ENCODE measurements at regions not wholly inside any gene's neighbourhood (a gene's known extent, or its start where the extent isn't known, plus 50 kb on each side); places are given as distances from the start of the nearest gene placed in this dataset.

DNA sequence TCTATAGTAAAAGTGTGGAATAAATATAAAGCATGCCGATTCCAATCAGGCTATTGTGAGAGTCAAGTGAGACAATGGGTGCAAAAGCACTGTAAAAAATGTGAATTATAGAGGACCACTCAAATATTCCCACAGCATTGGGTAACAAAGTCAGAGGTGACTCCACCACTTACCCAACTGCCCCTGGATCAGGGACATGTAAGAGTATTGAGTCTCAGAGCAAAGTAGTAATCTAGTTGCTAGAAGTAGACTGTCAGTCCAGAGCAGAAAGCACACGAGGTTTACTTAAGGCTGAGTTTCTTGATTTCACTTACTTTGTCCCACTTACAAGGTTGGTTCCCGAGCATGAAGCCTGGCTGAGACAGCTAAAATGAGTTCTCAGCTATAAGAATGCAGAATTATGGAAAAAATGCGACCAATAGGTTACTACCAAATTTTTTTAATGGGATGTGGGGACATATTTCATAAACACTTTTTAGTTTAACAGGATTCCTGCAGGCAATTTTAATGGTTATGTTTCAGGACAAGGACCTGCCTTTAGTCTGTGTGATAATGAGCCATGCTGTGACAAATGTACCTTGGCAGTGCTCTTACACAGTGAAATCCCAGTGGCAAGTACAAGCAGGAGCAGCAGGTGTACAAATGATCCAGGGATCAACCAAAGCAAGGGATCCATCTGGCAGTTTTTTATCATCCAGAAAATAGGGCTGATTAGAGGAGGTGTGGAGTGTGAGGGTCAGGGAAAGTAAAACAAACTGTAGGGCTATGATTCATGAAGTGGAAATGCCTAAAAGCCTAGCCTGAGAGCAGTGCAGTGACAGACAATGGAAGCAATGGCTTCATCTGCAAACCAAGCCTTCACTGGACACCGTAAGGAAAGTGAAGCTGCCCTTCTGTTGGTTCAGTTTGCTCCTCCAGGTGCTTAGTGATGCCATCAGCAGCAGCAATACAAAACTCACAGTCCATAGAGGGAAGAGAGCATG, 156.2 kb upstream of the SPAG17 start:
- Histone ChIP-seq H3K36me3 (no peaks in the 10 kb centered on the region), H3K9me3 (no peaks in the 10 kb centered on the region), H3K27me3 (no peaks in the 10 kb centered on the region), H3K4me3 (no peak overlapping the region), H3K27ac (peak overlapping the region in 2 of 4 donors; percentile 28 to 33), H3K4me1 (peaks cover 0 to 64% (median 22%) of the 10 kb centered on the region in 3 donors)
- DNase-seq, result no peak
- TF ChIP-seq, protein P1, sequence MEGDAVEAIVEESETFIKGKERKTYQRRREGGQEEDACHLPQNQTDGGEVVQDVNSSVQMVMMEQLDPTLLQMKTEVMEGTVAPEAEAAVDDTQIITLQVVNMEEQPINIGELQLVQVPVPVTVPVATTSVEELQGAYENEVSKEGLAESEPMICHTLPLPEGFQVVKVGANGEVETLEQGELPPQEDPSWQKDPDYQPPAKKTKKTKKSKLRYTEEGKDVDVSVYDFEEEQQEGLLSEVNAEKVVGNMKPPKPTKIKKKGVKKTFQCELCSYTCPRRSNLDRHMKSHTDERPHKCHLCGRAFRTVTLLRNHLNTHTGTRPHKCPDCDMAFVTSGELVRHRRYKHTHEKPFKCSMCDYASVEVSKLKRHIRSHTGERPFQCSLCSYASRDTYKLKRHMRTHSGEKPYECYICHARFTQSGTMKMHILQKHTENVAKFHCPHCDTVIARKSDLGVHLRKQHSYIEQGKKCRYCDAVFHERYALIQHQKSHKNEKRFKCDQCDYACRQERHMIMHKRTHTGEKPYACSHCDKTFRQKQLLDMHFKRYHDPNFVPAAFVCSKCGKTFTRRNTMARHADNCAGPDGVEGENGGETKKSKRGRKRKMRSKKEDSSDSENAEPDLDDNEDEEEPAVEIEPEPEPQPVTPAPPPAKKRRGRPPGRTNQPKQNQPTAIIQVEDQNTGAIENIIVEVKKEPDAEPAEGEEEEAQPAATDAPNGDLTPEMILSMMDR (IDR thresholded peaks at IDR 0.05), result no peak
- no peak for TF ChIP-seq POLR2A (IDR thresholded peaks at IDR 0.05)
- 45 to 48% methylated on average over 5 of the region's 5 CpGs for WGBS, 2 donors
- intact Hi-C loops (cut with DNase I), result no loop called here

DNA sequence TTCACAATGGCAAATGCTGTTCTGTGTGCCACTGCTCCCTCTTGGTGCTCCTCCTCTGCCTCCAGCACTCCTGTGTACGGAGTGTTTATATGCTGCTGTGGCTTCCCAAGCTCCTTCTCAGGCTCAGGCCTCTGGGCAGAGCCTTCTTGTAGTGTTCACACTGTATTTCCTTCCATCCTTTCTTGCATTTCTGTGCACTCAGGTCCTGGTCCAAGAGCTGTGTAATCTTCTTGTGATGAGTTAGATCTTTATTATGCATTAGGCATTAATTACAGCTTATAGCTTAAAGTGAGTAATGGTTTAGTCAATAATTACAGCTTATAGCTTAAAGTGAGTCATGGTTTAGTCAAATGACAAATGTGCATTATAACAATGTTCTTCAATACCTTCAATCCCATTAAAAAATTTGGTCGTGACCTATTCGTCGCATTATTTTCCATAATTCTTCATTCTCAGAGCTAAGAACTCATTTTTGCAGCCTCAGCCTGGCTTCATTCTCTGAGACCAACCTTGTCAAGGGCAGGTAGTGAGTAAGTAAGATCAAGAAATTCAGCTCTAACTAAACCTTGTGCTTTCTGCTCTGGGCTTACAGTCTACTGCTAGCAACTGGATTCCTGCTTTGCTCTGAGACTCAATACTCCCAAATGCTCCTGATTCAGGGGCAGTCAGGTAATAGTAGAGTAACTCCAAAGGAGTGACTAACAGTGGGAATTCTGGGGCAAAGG, 154.5 kb upstream of the SPAG17 start:
- Histone ChIP-seq H3K4me3 (no peak overlapping the region), H3K27ac (peak overlapping the region in 3 of 4 donors; percentile 43 to 75 (median 63)), H3K36me3 (no peaks in the 10 kb centered on the region), H3K4me1 (peaks cover 0 to 76% (median 22%) of the 10 kb centered on the region in 3 donors), H3K27me3 (no peaks in the 10 kb centered on the region), H3K9me3 (no peaks in the 10 kb centered on the region)
- DNase-seq, result no peak
- WGBS, 2 donors, result 24 to 58% methylated on average over 4 of the region's 4 CpGs
- intact Hi-C loops (cut with DNase I), result no loop called here
- TF ChIP-seq, protein P1 (IDR thresholded peaks at IDR 0.05), result no peak

DNA sequence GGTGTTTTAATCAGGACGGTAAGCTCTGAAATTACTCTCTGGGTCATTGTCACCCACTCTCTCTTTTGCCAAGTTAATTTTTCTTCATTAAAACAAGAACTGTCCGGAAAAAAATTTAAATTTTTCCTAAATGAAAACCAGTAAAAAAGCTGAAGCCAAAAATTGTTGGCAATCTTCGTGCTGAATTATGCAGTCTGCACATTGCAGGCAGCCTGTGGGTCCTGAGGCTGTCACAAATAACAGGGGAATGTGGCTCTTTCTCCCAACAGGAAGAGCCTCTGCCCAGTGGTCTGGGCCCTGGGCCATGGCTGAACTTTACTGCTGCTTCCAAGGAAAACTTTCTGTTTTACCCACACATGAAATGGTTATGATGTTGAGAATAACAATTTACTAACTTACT, 153.9 kb upstream of the SPAG17 start:
- H3K27ac ChIP-seq, result peak overlapping the region in 2 of 4 donors; percentile 1 to 75
- no peak for DNase-seq

DNA sequence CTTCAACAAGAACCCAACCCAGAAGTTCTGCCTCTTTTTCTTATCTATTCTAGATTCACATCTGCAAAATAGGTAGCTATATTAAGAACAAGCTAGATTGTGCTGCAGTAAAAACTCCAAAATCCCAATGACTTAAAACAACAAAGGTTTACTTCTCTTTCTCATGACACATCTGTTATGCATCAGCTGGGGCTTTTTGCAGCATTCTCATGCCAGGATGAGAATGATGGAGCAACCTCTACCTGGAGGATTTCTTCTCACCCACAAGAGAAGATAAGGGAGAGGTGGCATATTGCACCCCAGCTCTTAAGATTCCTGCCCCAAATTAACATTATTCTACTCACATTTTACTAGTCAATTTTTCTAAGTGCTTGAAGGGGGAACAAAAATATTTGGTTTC, 152.3 kb upstream of the SPAG17 start:
- DNase-seq, result no peak
- Histone ChIP-seq H3K9me3 (no peaks in the 10 kb centered on the region), H3K4me3 (no peak overlapping the region), H3K27me3 (no peaks in the 10 kb centered on the region), H3K4me1 (peaks cover 0 to 73% (median 22%) of the 10 kb centered on the region in 3 donors), H3K36me3 (no peaks in the 10 kb centered on the region), H3K27ac (no peak overlapping the region)
- intact Hi-C loops (cut with DNase I), result no loop called here
- no peak for TF ChIP-seq POLR2A (IDR thresholded peaks at IDR 0.05)
- TF ChIP-seq, protein P1 (IDR thresholded peaks at IDR 0.05), result no peak

More for the DNA sequence above, 153.9 kb upstream of the SPAG17 start:
- no peaks in the 10 kb centered on the region for H3K36me3 ChIP-seq
- TF ChIP-seq POLR2A (IDR thresholded peaks at IDR 0.05), result no peak
- TF ChIP-seq, protein P1 (IDR thresholded peaks at IDR 0.05), result no peak
- peaks cover 0 to 76% (median 22%) of the 10 kb centered on the region in 3 donors for H3K4me1 ChIP-seq
- WGBS, 2 donors, result 49 to 50% methylated on average over 3 of the region's 3 CpGs
- H3K4me3 ChIP-seq, result no peak overlapping the region
- H3K9me3 ChIP-seq, result no peaks in the 10 kb centered on the region
- intact Hi-C loops (cut with DNase I), result no loop called here
- no peaks in the 10 kb centered on the region for H3K27me3 ChIP-seq

DNA sequence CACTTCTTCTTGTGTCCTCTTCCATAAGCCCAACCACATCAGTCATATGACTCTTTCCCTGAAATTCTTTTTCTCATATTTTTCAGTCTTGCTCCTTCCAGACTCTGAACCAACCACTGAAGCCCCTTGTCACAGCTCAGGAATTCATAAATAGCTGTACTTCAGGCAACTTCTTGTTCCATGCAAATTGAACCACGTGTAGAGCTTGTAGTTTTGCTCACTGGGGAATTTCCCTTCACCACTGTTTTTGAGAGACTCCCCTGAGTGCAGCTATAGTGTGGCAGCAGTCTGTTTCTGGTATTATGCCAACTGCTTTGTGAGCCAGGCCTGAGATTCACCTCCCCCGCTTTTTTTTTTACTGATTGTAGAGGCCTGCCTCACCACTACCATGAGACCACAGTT, 150.3 kb upstream of the SPAG17 start:
- no peaks in the 10 kb centered on the region for H3K36me3 ChIP-seq
- H3K4me1 ChIP-seq, result peaks cover 0 to 53% (median 11%) of the 10 kb centered on the region in 3 donors
- H3K27ac ChIP-seq, result no peak overlapping the region
- WGBS, 2 donors, result 28 to 31% methylated on average over 2 of the region's 2 CpGs
- H3K9me3 ChIP-seq, result no peaks in the 10 kb centered on the region
- no peak for TF ChIP-seq POLR2A (IDR thresholded peaks at IDR 0.05)
- TF ChIP-seq, protein P1 (IDR thresholded peaks at IDR 0.05), result no peak
- no peaks in the 10 kb centered on the region for H3K27me3 ChIP-seq
- no peak overlapping the region for H3K4me3 ChIP-seq
- intact Hi-C loops (cut with DNase I), result no loop called here
- DNase-seq, result no peak

Measured in esophagus squamous epithelium (tissue), 5 donors.